ENCODE measurements at regions not wholly inside any gene's neighbourhood (a gene's known extent, or its start where the extent isn't known, plus 50 kb on each side); places are given as distances from the start of the nearest gene placed in this dataset.

DNA sequence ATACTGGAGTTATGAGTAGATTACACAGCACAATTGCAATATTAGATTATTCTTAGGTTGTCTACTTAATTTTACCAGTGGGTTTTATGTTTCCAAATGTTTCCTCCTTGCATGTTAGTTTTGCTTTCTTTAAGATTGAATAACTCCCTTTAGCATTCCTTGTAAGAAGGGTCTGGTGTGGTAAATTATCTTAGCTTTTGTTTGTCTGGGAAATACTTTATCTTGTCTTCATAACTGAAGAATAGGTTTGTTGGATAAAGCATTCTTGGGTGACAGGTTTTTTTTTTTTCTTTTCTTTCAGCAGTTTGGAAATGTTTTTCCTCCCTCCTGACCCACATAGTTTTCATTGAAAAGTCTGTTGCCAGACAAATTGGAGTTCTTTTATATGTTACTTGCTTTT, 531.1 kb downstream of the ANXA1 start:
- DNase-seq, result no peak

GRCh38 chr9:73683862-73684591, 532.4 kb downstream of the ANXA1 start:
- DNase-seq, result peak; percentile 31

GRCh38 chr9:73684601-73685000, 532.9 kb downstream of the ANXA1 start:
- DNase-seq, result peak; percentile 4

DNA sequence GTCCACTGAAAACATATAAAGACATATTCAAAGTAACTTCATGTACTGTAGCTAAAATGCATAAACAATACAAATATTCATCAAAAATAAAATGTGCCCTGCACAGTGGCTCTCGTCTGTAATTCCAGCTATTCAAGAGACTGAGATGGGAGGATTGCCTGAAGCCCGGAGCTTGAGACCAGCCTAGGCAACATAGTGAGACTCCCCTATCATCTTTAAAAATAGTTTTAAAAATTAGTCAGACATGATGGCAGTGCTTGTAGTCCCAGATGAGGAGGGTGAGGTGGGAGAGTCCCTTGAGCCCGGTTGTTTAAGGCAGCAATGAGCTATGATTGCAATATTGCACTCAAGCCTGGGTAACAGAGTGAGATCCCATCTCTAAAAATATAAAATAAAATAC, 534.1 kb downstream of the ANXA1 start:
- DNase-seq, result no peak

- no peak for DNase-seq
Measured at GRCh38 chr9:73689051-73689870, 537.6 kb downstream of the ANXA1 start.

DNA sequence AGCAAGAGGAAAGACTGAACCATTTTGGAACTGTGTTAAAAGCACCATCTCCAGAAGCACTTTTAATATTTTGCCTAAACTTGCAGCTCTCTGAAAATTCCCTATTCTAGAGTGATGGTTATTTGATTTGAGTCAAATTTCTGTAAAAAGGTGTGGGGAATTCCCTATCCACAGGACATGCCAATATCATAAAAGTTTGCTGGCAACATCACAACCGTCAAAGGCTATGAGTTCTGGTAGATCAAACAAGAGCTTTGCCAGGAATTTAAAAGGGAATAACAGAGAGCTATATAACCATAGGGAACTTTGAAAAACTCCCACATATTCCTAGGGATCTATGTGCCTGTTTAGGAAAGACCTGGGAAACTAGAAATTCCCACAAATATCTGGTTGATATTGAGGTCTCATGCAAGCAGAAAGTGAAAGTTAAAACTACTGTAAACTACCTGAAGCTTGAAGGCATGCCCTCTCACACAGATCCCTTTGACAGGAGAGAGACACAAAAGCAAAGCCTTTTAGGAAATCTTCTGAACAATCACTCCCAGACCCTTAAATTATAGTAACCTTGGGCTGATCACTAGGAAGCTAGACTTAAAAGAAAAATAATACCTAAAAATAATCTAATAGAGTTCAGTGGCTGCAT, 549.9 kb downstream of the ANXA1 start:
- DNase-seq, result no peak

- no peak for DNase-seq
Measured at GRCh38 chr9:73714294-73714693, 562.6 kb downstream of the ANXA1 start.

DNA sequence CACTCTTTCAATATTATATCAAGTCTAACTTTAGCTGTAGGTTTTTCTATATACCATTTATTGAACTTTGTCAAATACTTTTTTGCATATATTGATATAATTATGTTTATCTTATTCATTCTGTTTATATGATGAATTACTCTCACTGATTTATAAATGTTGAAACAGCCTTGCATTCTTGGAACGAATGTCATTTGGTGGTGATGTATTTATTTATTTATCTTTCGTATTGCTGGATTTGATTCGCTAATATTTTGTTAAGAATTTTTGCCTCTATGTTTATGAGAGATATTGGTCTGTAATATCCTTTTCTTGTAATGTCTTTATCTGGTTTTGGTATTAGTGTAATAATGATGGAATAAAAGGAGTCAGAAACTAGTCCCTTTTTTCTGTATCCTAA, 563.9 kb downstream of the ANXA1 start:
- no peak for DNase-seq

GRCh38 chr9:73719660-73720059, 568.0 kb downstream of the ANXA1 start:
- DNase-seq, result no peak

GRCh38 chr9:73720601-73721000, 568.9 kb downstream of the ANXA1 start:
- DNase-seq, result no peak

DNA sequence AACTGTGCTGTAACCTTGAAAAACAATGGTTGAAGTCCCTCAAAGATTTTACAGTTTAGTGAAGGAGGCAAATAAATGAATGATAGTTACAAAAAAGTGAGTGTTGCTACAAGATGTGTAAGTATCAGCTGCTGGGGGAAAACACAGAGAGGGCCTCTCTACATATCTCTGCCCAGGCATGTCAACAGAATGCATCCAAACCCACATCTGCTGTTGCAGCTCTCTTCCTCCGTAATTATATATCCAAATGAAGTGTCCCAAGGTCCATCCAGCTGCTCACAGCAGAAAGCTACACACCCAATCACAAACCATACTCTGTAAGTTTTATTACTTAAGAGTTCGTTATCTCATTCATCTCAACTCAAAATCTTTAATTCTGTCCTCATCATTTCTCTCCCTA, 584.6 kb downstream of the ANXA1 start:
- DNase-seq, result no peak

GRCh38 chr9:73738741-73739530, 587.3 kb downstream of the ANXA1 start:
- DNase-seq, result no peak

GRCh38 chr9:73741316-73741715, 589.7 kb downstream of the ANXA1 start:
- DNase-seq, result no peak

- no peak for DNase-seq
Measured at GRCh38 chr9:73742412-73742811, 590.7 kb downstream of the ANXA1 start.

DNA sequence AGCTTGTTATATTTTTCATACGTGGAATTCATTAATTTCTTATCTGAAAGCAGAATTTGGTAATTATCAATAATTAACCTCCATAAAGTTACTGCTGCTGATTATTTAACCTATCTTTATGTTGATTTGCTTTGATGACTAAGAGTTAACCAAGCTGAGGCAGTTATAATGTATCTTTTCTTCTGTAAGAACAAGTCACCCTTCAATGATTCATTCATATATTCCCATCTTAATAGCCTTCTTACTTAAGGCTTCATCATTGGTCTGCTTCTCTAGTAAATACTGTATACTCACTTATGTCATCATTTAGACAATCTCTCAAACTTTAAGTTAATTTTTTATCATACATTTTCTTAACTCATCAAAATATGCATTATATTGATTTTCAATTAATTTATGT, 592.2 kb downstream of the ANXA1 start:
- no peak for DNase-seq

DNA sequence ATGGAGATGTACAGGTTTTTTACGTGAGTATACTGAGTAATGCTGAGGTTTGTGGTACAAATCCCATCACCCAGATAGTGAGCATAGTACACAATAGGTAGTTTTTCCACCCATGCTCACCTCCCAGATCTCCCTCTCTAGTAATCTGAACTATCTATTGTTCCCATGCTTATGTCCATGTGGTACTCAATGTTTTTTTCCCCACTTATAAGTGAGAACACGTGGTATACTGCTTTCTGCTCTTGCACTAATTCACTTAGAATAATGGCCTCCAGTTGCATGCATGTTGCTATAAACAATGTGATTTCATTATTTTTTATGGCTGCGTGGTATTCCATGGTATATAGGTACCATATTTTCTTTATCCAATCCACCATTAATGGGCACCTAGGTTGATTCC, 593.9 kb downstream of the ANXA1 start:
- DNase-seq, result no peak

DNA sequence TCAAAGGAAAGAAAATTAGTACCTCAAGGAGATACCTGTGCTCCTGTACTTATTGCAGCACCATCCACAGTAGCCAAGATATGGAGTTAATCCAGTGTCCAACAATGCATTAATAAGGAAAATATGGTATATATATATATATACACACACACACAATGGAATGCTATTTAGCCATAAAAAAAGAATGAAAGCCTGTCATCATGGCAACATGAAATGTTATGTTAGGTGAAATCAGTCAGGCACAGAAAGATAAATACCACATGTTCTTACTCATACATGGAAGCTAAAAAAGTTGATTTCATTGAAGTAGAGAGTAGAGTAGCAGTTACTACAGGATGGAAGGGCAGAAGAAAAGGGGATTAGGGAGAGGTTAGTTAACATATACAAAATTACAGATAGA, 601.5 kb downstream of the ANXA1 start:
- DNase-seq, result peak; percentile 2

GRCh38 chr9:73761905-73762304, 610.2 kb downstream of the ANXA1 start:
- DNase-seq, result no peak

DNA sequence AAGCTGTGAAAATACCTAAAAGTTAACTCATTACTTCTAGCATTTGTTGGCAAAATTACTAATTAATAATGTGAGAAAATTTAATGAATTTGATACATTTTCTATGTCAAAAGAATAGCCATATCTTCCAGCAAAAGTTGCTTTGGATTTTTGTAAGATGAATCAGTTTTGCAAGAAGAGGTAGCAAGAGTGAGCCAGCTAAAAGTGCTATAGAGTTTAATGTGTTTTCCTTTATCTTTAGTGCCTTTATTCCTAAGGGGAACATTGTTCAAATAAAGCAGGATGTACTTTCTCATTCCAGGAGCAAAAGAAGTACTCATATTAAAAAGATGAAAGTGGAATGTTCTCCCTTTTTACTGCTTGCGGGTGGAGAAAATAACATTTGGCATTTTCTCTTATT, 622.2 kb downstream of the ANXA1 start:
- DNase-seq, result no peak

GRCh38 chr9:73775757-73776156, 624.1 kb downstream of the ANXA1 start:
- DNase-seq, result no peak

- DNase-seq, result peak; percentile 67
Measured at GRCh38 chr9:73780916-73781315, 629.3 kb downstream of the ANXA1 start.

GRCh38 chr9:73782166-73782565, 630.5 kb downstream of the ANXA1 start:
- peak; percentile 4 for DNase-seq

DNA sequence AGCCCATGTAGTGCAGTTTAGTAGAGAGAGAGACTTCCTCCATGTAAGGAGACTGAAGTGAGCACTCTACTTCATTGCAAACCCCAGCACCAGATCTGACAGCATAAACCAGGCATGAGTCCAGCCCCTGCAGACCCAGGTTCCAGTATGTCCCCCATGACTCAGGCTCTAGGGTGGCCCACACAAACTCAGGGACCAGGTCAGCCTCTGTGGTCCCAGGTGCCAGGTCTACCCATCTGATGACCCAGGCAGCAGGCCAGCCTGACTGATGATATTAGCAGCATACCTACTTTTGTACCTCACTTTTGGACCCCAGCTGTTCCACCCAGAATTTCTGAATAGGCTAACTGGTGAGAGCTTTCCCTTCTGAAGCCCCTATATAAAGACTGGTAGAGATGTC, 647.8 kb downstream of the ANXA1 start:
- no peak for DNase-seq
